Neuronal stem cell (in vitro differentiated cells): ENCODE measurements at regions not wholly inside any gene's neighbourhood (a gene's known extent, or its start where the extent isn't known, plus 50 kb on each side); places are given as distances from the start of the nearest gene placed in this dataset.

ENCODE experiments used
- DNase-seq: peaks from one replicate; pipeline ENCODE4 v3.0.0-alpha.2; 2013; ENCODE audit warnings: low spot score
- H2AFZ ChIP-seq: one replicate; pipeline ENCODE4 v1.6.1; 2013; ENCODE audit warnings: mild to moderate bottlenecking, low read length, inconsistent platforms
- H2AK5ac ChIP-seq: 2 replicates; pipeline ENCODE4 v1.6.1; 2013; ENCODE audit warnings: low read depth, mild to moderate bottlenecking, inconsistent platforms, low read length, moderate library complexity, mixed read lengths
- H2BK120ac ChIP-seq: 2 replicates; pipeline ENCODE4 v1.6.1; 2013; ENCODE audit warnings: low read depth, mild to moderate bottlenecking, inconsistent platforms, low read length, moderate library complexity, mixed read lengths
- H2BK12ac ChIP-seq: one replicate; pipeline ENCODE4 v1.6.1; 2013; ENCODE audit warnings: low read length, inconsistent platforms
- H2BK15ac ChIP-seq: 2 replicates; pipeline ENCODE4 v1.6.1; 2013; ENCODE audit warnings: mild to moderate bottlenecking, low read length, inconsistent platforms, mixed read lengths
- H2BK5ac ChIP-seq: one replicate; pipeline ENCODE4 v1.6.1; 2013; ENCODE audit warnings: inconsistent platforms, mild to moderate bottlenecking, low read length, moderate library complexity
- H3K14ac ChIP-seq: one replicate; pipeline ENCODE4 v1.6.1; 2013; ENCODE audit warnings: low read length, inconsistent platforms
- H3K18ac ChIP-seq: 2 replicates; pipeline ENCODE4 v1.6.1; 2013; ENCODE audit warnings: low read length, inconsistent platforms
- H3K23ac ChIP-seq: 2 replicates; pipeline ENCODE4 v1.6.1; 2013; ENCODE audit warnings: low read depth, mild to moderate bottlenecking, mixed read lengths, low read length, inconsistent platforms; ENCODE audit not compliant: poor library complexity
- H3K27ac ChIP-seq: replicated peaks from 3 replicates; pipeline ENCODE4 v1.5.1; 2013; ENCODE audit warnings: low read length, inconsistent platforms
- H3K27me3 ChIP-seq, 3 experiments: 2 replicates each; pipeline ENCODE4 v1.6.1; 2013; ENCODE audit warnings: low read length in 3 of 3, mild to moderate bottlenecking in 2 of 3, inconsistent platforms in 1 of 3, low read depth in 1 of 3, mixed read lengths in 1 of 3, moderate library complexity in 1 of 3; ENCODE audit not compliant: control insufficient read depth in 3 of 3, insufficient read depth in 3 of 3
- H3K36me3 ChIP-seq, 2 donors: replicated peaks in 1 of 2; 2 replicates each; pipeline ENCODE4 v1.6.1; 2013; ENCODE audit warnings: low read length in 2 of 2; ENCODE audit not compliant: control insufficient read depth in 2 of 2, insufficient read depth in 2 of 2
- H3K4ac ChIP-seq: 2 replicates; pipeline ENCODE4 v1.6.1; 2013; ENCODE audit warnings: inconsistent platforms, mild to moderate bottlenecking, low read length, moderate library complexity
- H3K4me1 ChIP-seq, 2 donors: 1 replicate in 1 of 2; 2 replicates in 1 of 2; pipeline ENCODE4 v1.6.1; 2013; ENCODE audit warnings: low read length in 2 of 2, low read depth in 1 of 2; ENCODE audit not compliant: control insufficient read depth in 2 of 2, insufficient read depth in 1 of 2
- H3K4me2 ChIP-seq: one replicate; pipeline ENCODE4 v1.6.1; 2013; ENCODE audit warnings: mild to moderate bottlenecking, low read length, inconsistent platforms; ENCODE audit not compliant: insufficient read depth, poor library complexity, severe bottlenecking
- H3K4me3 ChIP-seq, 2 donors: 2 replicates each; pipeline ENCODE4 v1.5.1; 2013; ENCODE audit warnings: low read length in 2 of 2, mild to moderate bottlenecking in 2 of 2, inconsistent platforms in 1 of 2, moderate library complexity in 1 of 2
- H3K79me1 ChIP-seq: one replicate; pipeline ENCODE4 v1.6.1; 2013; ENCODE audit warnings: low read depth, mild to moderate bottlenecking, inconsistent platforms, low read length, moderate library complexity
- H3K9ac ChIP-seq: one replicate; pipeline ENCODE4 v1.6.1; 2013; ENCODE audit warnings: mild to moderate bottlenecking, low read depth, low read length, inconsistent platforms; ENCODE audit not compliant: poor library complexity
- H3K9me3 ChIP-seq, 2 donors: replicated peaks in 1 of 2; 2 replicates each; pipeline versions ENCODE3 to v1.6.1; 2013; ENCODE audit warnings: low read length in 2 of 2, mild to moderate bottlenecking in 2 of 2, inconsistent platforms in 1 of 2, low read depth in 1 of 2, mixed read lengths in 1 of 2, moderate library complexity in 1 of 2; ENCODE audit not compliant: control insufficient read depth in 2 of 2, insufficient read depth in 1 of 2
- H4K8ac ChIP-seq: one replicate; pipeline ENCODE4 v1.6.1; 2013; ENCODE audit warnings: low read depth, mild to moderate bottlenecking, inconsistent platforms, low read length, moderate library complexity
- H4K91ac ChIP-seq: one replicate; pipeline ENCODE4 v1.6.1; 2013; ENCODE audit warnings: low read length, low read depth, mild to moderate bottlenecking, inconsistent platforms; ENCODE audit not compliant: poor library complexity
- WGBS, 2 donors: extraction: QIAGEN DNeasy Blood & Tissue Kit; methylation state at CpG; one replicate each; pipeline ENCODE4 v1.1.7; 2013; ENCODE audit warnings: missing lambda C conversion rate in 2 of 2, mixed read lengths in 1 of 2; ENCODE audit not compliant: insufficient read length in 2 of 2, insufficient replicate concordance in 1 of 2; ENCODE audit errors: extremely low coverage in 2 of 2; 5-methylcytosine and 5-hydroxymethylcytosine counted together

- H3K27me3 ChIP-seq, result no peaks in the 10 kb centered on the region
- no peaks in the 10 kb centered on the region for H3K36me3 ChIP-seq
- no peak overlapping the region for H3K4me3 ChIP-seq
- H3K18ac ChIP-seq, result no peak overlapping the region
- no peak overlapping the region for H4K91ac ChIP-seq
- H3K4me1 ChIP-seq, result no peaks in the 10 kb centered on the region
- H2BK15ac ChIP-seq, result no peak overlapping the region
- H3K4ac ChIP-seq, result no peak overlapping the region
- no peak overlapping the region for H2AK5ac ChIP-seq
- no peak overlapping the region for H3K14ac ChIP-seq
- H3K9me3 ChIP-seq, result peaks cover 10 to 11% of the 10 kb centered on the region in 2 donors
- H3K23ac ChIP-seq, result no peak overlapping the region
- no peaks in the 10 kb centered on the region for H3K79me1 ChIP-seq
- no CpG with 5 or more reads among the region's 1 CpG for WGBS, 2 donors
- H3K4me2 ChIP-seq, result no peak overlapping the region
- DNase-seq, result peak; percentile 5
- no peak overlapping the region for H2BK12ac ChIP-seq
- H2BK120ac ChIP-seq, result no peak overlapping the region
- H3K27ac ChIP-seq, result no peak overlapping the region
- no peak overlapping the region for H3K9ac ChIP-seq
- no peak overlapping the region for H2BK5ac ChIP-seq
- H4K8ac ChIP-seq, result no peak overlapping the region
- no peak overlapping the region for H2AFZ ChIP-seq
Observed at GRCh38 chr10:108783897-108784296, 1139.4 kb downstream of the XPNPEP1 start.

- peaks cover 10 to 11% of the 10 kb centered on the region in 2 donors for H3K9me3 ChIP-seq
- H2BK120ac ChIP-seq, result no peak overlapping the region
- H2AK5ac ChIP-seq, result no peak overlapping the region
- H4K8ac ChIP-seq, result no peak overlapping the region
- H3K27ac ChIP-seq, result no peak overlapping the region
- H3K4me1 ChIP-seq, result no peaks in the 10 kb centered on the region
- no peak for DNase-seq
- no peaks in the 10 kb centered on the region for H3K79me1 ChIP-seq
- no peak overlapping the region for H3K9ac ChIP-seq
- H3K18ac ChIP-seq, result no peak overlapping the region
- H3K14ac ChIP-seq, result no peak overlapping the region
- no peak overlapping the region for H2BK12ac ChIP-seq
- no peak overlapping the region for H3K23ac ChIP-seq
- no peak overlapping the region for H3K4me2 ChIP-seq
- WGBS, 2 donors, result no CpG with 5 or more reads among the region's 3 CpGs
- H3K27me3 ChIP-seq, result no peaks in the 10 kb centered on the region
- no peak overlapping the region for H2AFZ ChIP-seq
- H3K36me3 ChIP-seq, result no peaks in the 10 kb centered on the region
- no peak overlapping the region for H2BK15ac ChIP-seq
- no peak overlapping the region for H3K4me3 ChIP-seq
- H3K4ac ChIP-seq, result no peak overlapping the region
- no peak overlapping the region for H4K91ac ChIP-seq
- H2BK5ac ChIP-seq, result no peak overlapping the region
Observed at GRCh38 chr10:108782411-108782810, 1140.9 kb downstream of the XPNPEP1 start.

GRCh38 chr10:108779501-108779900 is 1143.8 kb downstream of the XPNPEP1 start:
- no peak for DNase-seq
- Histone ChIP-seq H3K9ac (no peak overlapping the region), H2BK12ac (no peak overlapping the region), H4K8ac (no peak overlapping the region), H3K23ac (no peak overlapping the region), H3K4me3 (no peak overlapping the region), H2AK5ac (no peak overlapping the region), H3K79me1 (no peaks in the 10 kb centered on the region), H3K4me2 (no peak overlapping the region), H3K4ac (no peak overlapping the region), H2BK15ac (no peak overlapping the region), H2BK5ac (no peak overlapping the region), H2AFZ (no peak overlapping the region), H3K4me1 (no peaks in the 10 kb centered on the region), H2BK120ac (no peak overlapping the region), H3K9me3 (peaks cover 1 to 3% of the 10 kb centered on the region in 2 donors), H3K36me3 (no peaks in the 10 kb centered on the region), H3K27ac (no peak overlapping the region), H3K18ac (no peak overlapping the region), H4K91ac (no peak overlapping the region), H3K27me3 (no peaks in the 10 kb centered on the region), H3K14ac (no peak overlapping the region)

- H3K9me3 ChIP-seq, result no peaks in the 10 kb centered on the region
- no peak overlapping the region for H3K18ac ChIP-seq
- no peak overlapping the region for H2BK15ac ChIP-seq
- H3K27me3 ChIP-seq, result no peaks in the 10 kb centered on the region
- no CpG with 5 or more reads among the region's 3 CpGs for WGBS, 2 donors
- no peak overlapping the region for H3K14ac ChIP-seq
- H3K79me1 ChIP-seq, result no peaks in the 10 kb centered on the region
- H2BK120ac ChIP-seq, result no peak overlapping the region
- H2AFZ ChIP-seq, result no peak overlapping the region
- H2BK5ac ChIP-seq, result no peak overlapping the region
- H2BK12ac ChIP-seq, result no peak overlapping the region
- H3K4me1 ChIP-seq, result no peaks in the 10 kb centered on the region
- H3K9ac ChIP-seq, result no peak overlapping the region
- no peak for DNase-seq
- no peak overlapping the region for H3K4me2 ChIP-seq
- H3K36me3 ChIP-seq, result no peaks in the 10 kb centered on the region
- H3K4ac ChIP-seq, result no peak overlapping the region
- H3K4me3 ChIP-seq, result no peak overlapping the region
- no peak overlapping the region for H3K23ac ChIP-seq
- H4K91ac ChIP-seq, result no peak overlapping the region
- H4K8ac ChIP-seq, result no peak overlapping the region
- no peak overlapping the region for H3K27ac ChIP-seq
- H2AK5ac ChIP-seq, result no peak overlapping the region
Observed at GRCh38 chr10:108775911-108776475, 1147.3 kb downstream of the XPNPEP1 start.
